ENCODE measurements at regions not wholly inside any gene's neighbourhood (a gene's known extent, or its start where the extent isn't known, plus 50 kb on each side); places are given as distances from the start of the nearest gene placed in this dataset.

- TF ChIP-seq CTCF (conservative IDR thresholded peaks at IDR 0.05): no peak
- no peak overlapping the region for H4K91ac ChIP-seq (ENCODE audit: insufficient read length, low read depth, low read length)
- no peak overlapping the region for H3K23ac ChIP-seq (ENCODE audit: insufficient read length, low read depth, low read length)
- no peak overlapping the region for H2BK15ac ChIP-seq (ENCODE audit: low read depth, low read length)
- no peaks in the 10 kb centered on the region for H4K20me1 ChIP-seq (ENCODE audit: control insufficient read depth, insufficient read depth, insufficient read length)
- H2BK12ac ChIP-seq (ENCODE audit: insufficient read length, low read depth, low read length): no peak overlapping the region
- H3K23me2 ChIP-seq (ENCODE audit: insufficient read length, low read depth, low read length, poor library complexity, severe bottlenecking): no peaks in the 10 kb centered on the region
- no peak overlapping the region for H3K56ac ChIP-seq (ENCODE audit: insufficient read length, low read depth, low read length)
- no peak overlapping the region for H4K8ac ChIP-seq (replicated peaks; ENCODE audit: insufficient read length, low read depth, low read length)
- H2BK5ac ChIP-seq (ENCODE audit: insufficient read length, low read length): no peak overlapping the region
- H3K79me1 ChIP-seq (ENCODE audit: insufficient read depth, low read depth, low read length, poor library complexity, severe bottlenecking): no peaks in the 10 kb centered on the region
- no peak overlapping the region for H3K9ac ChIP-seq (ENCODE audit: extremely low read depth, insufficient read length, low read length)
- no peak overlapping the region for H3K27ac ChIP-seq (ENCODE audit: insufficient read length, low read depth, low read length)
- Mint-ChIP-seq H3K27ac (no peak overlapping the region), H3K27me3 (ENCODE audit: low read depth) (no peaks in the 10 kb centered on the region), H3K36me3 (ENCODE audit: insufficient read depth in 1 of 3, low read depth in 3 of 3) (no peaks in the 10 kb centered on the region; a peak in 1 of 7 replicates), H3K4me3 (no peak overlapping the region), H3K4me1 (peaks cover 15 to 17% of the 10 kb centered on the region in 2 experiments), H3K9me3 (no peaks in the 10 kb centered on the region; a peak in 1 of 5 replicates)
- H3K79me2 ChIP-seq (ENCODE audit: insufficient read depth, low read length): no peaks in the 10 kb centered on the region
- no peak overlapping the region for H2BK120ac ChIP-seq (ENCODE audit: low read depth, low read length, poor library complexity, severe bottlenecking)
- no peak overlapping the region for H4K5ac ChIP-seq (ENCODE audit: insufficient read length, low read depth, low read length)
- no CpG with 5 or more reads among the region's 10 CpGs for WGBS (ENCODE audit: extremely low coverage, insufficient read length, low lambda C conversion rate)
- H2BK20ac ChIP-seq (ENCODE audit: low read depth, low read length, poor library complexity, severe bottlenecking): no peak overlapping the region
- no peak overlapping the region for H3K18ac ChIP-seq (ENCODE audit: insufficient read length, low read depth, low read length)
- H3K27me3 ChIP-seq (ENCODE audit: insufficient read depth, low read length): no peaks in the 10 kb centered on the region
- H2AFZ ChIP-seq (ENCODE audit: low read length): no peak overlapping the region
- no peak overlapping the region for H3K14ac ChIP-seq (ENCODE audit: insufficient read depth, low read length)
- no peak overlapping the region for H3K4ac ChIP-seq (ENCODE audit: low read depth, low read length)
- no peaks in the 10 kb centered on the region for H3K9me3 ChIP-seq (ENCODE audit: control insufficient read depth, low read depth, low read length)
- no peak overlapping the region for H3K4me2 ChIP-seq (ENCODE audit: insufficient read depth, insufficient read length, low read length)
- H3K4me1 ChIP-seq (ENCODE audit: insufficient read depth, low read length): peaks cover 2% of the 10 kb centered on the region; the same call in 1 of the 2 replicates
- no peak for DNase-seq
- no peak overlapping the region for H3T11ph ChIP-seq (ENCODE audit: low read length)
- H2AK5ac ChIP-seq (ENCODE audit: insufficient read length, low read length): no peak overlapping the region
Measured at GRCh38 chr12:127629066-127629820, 637.7 kb upstream of the TMEM132C start.

All from H9 (cell line).